HG02642 (cell line): ENCODE measurements at regions not wholly inside any gene's neighbourhood (a gene's known extent, or its start where the extent isn't known, plus 50 kb on each side); places are given as distances from the start of the nearest gene placed in this dataset.

Experiments
- ATAC-seq: cut with Tn5 transposase; IDR thresholded peaks from one replicate; pipeline ENCODE4 v1.9.1; 2021; ENCODE audit warnings: mild to moderate bottlenecking; ENCODE audit not compliant: unreplicated experiment, poor library complexity

DNA sequence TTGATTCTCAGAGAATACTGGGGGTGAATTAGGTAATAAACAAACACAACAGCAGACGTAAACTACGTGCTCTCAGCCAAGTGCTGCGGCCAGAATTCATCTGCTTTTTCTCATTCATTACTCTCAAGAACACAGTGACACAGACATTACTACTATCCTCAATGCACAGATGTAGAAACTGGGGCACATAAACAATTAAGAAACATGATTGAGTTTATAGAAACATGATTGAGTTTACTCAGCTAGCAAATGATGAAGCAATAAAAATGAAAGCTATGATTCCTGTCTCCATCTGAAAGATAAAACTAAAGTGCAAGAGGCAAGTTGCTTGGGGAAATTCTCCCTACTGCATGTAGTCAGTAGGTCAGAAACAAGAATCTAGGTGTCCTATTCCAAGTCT, 140.5 kb downstream of the IFI44 start:
- ATAC-seq, result no peak

DNA sequence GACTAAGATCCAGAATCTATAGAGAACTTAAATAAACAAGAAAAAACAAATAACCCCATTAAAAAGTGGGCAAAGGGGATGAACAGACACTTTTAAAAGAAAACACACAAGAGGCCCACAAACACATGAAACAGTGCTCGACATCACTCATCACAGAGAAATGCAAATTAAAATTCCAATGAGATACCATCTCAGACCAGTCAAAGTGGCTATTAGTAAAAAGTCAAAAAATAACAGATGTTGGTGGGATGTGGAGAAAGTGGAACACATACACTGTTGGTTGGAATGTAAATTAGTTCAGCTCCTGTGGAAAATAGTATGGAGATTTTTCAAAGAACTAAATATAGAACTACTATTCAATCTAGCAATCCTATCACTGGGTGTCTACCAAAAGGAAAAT, 143.1 kb downstream of the IFI44 start:
- no peak for ATAC-seq

DNA sequence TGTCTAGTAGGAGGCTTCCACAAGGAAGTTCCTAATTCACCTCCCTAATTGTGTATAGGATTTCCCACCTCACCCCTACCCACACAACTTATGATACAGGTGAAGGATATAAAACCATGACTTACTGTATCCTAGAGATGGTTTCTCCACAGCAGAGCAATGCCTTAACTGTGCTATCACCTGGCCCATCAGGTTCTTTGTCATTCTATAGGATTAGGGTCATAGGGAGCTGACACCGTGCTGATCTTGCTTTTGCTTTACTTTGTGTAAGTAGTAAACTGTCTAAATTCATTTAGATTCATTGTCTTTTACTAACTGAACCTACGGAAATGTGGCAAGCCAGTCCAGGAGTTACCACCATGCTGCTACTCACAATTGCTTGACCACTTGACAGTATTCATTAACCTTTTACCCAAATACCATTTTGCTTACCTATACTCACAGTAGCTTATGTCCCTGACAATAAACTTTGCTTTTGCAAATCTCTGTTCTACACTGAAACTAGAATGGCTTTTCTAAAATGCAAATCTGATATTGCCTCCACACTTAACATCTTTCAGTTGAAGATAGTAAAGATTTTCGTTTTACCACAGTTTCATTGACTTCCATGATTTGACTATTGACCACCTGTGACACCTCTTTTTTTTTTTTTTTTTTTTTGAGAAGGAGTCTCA, 147.6 kb downstream of the IFI44 start:
- no peak for ATAC-seq

DNA sequence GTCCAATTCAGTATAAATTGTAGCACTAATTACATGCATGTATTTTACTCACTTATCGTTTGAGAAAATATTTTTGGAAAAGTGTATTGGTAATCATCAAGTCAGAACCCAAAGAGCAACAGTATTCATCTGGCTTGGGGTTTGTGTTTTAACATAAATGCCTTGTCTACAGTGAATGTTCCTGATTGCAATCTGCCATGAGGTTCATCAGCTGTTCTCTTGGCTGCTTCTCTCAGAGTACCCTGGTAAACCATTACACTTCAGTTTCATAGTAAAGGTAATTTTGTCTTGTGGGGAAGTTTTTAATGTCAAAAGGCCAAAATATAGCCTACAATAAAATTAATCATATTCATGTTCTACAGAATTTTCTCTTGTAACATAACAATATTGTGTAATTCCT, 150.3 kb downstream of the IFI44 start:
- ATAC-seq, result no peak

DNA sequence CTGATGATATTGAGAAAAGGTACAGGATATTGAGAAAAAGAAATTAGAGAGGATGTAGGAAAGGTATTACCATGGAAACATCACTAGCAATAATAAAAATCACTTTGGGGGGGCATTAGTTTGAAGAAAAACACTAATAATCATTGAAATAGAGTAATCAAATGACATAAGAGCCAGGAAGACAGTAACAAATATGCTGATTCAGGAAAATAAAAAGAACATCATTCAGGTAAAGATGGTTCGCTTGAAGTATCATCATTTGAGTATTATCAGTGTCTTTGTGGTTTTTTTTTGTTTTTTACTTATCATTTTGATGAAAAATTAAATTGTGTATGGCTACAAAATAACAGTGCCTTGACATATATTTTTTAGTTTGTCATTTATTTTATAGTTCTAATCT, 164.5 kb downstream of the IFI44 start:
- ATAC-seq, result no peak

DNA sequence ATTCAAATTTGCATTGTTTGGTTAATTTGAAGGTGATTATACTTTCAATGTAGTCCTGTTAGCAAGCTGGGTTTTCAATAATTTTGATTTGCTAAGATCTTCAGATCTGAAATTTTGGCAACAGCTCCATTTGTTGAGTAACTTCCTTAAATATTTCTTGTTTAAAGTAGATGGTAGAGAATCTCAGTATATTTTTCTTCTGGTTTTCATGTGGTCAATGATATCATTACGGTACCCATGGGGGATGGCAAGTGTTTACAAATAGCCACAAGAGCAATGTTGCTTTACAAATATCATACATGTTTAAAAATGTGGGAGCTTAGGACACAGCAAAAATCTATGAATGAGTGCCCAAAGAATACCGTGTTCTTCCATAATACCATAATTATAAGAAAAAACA, 175.9 kb downstream of the IFI44 start:
- no peak for ATAC-seq

DNA sequence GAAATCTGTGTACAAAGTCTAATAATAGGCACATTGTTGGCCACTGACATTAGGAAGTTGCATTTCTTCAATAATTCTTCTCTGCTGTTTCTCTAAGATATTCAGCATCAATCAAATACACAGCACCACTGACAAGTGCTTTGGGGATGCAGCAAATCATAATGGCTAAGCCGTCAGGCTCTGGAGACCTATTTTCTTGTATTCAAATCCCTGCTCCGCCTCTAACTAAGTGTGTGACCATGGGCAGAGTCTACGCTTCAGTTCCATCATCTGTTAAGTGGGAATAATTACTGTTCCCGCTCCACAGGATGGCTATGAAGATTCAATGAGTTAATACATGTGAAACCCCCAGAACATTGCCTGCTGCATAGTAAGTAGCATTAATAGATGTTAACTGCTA, 176.9 kb downstream of the ADGRL4 start:
- ATAC-seq, result no peak

DNA sequence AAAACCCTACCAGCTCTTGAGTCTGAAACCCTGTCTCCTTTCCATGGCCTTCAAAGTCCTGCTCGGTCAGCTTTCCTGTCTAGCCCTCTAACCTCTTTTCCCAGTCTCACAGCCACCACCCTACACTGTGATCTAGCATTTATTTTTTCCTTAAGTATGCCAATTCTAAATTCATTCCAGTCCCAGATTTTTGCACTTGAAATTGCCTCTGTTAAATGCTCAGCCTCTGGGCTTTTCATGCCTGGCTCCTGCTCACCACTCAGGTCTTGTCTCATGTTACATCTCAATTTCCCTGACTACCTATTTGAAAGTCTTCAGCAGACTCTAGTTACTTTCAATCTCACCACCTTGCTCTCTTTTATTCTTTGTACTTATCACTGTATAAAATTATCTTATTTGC, 176.2 kb downstream of the ADGRL4 start:
- no peak for ATAC-seq

DNA sequence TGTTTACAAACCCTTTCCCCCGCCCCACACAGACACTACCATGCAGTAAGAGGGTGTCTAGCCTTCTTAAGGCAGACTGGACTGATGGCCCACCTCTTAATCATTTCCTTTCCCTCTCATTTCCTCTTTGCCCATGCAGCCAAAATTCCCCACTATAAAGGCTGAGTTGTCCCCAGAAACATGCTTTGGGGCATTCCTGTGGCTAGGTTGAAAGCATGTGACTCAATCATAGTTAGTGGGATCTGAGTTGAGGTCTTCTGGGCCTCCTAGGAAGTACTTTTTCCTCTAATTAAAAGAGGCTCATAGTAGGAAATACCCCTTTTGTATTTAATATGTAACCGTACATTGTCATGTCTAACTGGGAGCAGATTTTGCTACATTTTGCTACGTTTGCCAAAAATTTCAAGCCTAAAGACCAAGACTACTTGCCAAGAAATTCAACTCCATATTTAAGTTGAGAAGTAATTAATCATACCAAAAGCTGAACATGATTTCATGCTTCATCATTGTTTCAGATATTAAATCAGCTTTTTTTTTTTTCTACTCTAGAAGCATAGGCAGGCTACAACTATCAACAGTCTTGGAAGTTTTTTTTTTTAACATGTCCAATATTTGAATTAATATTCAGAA, 174.7 kb downstream of the ADGRL4 start:
- peak; percentile 48 for ATAC-seq

DNA sequence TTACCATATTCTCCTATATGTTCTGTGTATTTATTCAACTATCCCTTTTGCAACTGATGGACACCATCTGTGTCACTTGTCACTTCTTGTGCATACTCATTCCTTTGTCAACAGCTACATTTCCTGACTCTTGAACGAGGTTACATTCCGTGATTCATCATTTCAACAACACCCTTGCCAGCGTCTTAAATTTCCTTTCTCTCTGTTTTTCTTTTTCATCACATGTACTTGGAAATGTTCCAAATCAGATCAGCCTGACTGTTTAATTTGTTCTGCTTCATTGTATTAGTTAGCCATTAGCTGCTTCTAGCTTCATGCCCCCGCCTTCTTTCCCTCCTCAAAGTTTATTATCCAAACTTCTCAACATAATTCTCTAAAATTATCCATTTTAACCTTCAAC, 173.0 kb downstream of the ADGRL4 start:
- no peak for ATAC-seq

DNA sequence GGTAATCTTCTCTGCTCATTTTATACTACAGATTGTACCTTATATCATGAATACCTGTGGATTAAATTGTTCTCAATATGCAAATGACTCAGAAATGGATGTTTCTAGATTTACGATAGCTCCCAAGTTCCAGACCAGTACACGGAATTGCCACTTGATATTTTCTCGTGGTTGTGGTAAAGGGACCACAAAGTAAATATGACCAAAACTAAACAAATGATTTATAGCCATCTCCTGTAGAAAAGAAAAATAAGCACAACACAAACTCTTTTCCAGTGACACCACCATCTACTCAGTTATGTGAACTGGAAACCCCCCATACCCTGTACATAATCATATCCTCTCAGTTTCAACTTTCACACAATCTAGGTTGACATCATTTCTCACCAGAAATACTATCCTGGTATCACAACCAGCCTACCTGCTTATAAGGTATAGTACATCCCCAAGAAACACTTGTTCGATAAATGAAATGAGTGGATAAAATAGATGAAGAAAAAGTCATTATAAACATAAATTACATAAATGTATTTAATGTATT, 172.3 kb downstream of the ADGRL4 start:
- ATAC-seq, result peak; percentile 78

DNA sequence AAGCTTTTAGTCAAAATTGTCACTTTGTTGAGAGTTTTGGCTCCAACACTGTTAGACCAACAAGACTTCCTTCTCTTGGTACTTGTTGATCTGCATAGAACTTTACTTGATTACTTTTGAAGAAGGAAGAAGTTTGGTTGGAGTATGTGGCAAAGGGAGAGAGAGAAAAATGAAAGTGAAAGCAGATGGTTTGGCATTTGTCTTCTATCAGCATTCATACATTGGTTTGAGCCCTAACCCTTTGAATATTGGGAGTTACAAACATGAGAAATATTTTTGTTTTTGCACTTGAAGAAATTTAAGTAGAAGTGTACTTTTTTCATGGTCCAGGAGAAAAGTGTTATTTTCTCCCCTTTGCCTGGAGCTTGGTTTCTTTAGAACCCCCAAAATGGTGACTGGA, 169.8 kb downstream of the ADGRL4 start:
- no peak for ATAC-seq

DNA sequence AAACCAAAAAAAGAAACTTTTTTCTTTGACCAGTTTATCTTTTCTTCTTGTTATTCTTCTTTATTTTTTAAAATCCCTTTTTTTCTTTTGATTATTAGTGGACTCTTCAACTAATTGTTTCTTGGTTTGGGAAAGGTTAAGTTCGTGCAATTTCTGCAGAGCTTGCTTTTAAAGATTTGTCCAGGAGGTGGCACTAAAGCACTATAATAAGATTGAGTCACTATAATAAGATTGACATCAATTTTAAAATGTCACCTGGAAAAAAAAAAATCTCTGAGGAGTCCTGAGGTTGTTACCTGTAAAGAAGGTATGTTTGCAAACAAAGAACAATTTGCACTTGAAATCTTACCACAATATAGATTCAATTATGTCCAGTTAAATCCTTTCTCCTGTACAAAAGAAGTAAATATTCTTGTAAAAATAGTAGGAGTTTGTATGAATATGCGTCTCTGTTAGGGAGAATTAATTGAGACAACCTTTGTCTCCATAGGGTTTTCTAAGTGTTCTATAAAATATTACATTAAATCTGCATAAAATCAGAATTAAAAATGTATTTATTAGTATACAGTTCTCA, 166.7 kb downstream of the ADGRL4 start:
- ATAC-seq, result no peak
